ENCODE measurements at regions not wholly inside any gene's neighbourhood (a gene's known extent, or its start where the extent isn't known, plus 50 kb on each side); places are given as distances from the start of the nearest gene placed in this dataset.
A peak's percentile ranks its signal among the peaks of the same experiment; 100 is the strongest.

DNA sequence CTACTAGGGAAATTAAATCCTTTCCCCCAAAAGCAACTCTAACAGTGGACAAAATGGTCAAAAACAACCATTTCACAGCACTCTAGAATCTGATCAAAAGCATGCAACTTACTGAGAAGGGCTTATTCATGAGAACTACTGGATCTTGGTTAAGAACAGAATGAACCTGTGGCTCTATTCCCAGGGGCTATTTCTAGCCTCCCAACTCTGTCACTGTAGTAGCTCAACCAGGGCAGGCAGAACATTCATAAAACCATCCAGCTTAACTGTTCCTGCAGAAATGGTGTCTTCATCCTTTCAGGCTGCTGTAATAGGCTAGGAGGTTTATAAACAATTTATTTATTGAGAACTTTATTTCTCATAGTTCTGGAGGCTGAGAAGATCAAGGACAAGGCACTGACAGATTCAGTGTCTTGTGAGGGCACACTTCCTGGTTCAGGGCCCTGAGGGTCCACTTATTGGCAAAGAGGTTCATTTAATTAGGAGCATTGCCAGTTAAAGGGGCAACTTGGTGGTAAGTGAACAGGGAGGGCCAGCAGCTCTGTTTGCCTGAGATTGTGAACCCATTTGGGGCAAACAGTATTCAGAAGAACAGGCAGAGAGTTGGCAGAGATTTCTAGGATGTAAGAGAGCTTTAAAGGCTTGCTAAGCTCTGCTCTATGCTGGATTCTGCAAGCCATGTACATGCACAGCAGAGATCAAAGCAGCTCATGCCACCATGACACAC is 238.5 kb upstream of the FBXL7 start:
- no peak for DNase-seq

DNA sequence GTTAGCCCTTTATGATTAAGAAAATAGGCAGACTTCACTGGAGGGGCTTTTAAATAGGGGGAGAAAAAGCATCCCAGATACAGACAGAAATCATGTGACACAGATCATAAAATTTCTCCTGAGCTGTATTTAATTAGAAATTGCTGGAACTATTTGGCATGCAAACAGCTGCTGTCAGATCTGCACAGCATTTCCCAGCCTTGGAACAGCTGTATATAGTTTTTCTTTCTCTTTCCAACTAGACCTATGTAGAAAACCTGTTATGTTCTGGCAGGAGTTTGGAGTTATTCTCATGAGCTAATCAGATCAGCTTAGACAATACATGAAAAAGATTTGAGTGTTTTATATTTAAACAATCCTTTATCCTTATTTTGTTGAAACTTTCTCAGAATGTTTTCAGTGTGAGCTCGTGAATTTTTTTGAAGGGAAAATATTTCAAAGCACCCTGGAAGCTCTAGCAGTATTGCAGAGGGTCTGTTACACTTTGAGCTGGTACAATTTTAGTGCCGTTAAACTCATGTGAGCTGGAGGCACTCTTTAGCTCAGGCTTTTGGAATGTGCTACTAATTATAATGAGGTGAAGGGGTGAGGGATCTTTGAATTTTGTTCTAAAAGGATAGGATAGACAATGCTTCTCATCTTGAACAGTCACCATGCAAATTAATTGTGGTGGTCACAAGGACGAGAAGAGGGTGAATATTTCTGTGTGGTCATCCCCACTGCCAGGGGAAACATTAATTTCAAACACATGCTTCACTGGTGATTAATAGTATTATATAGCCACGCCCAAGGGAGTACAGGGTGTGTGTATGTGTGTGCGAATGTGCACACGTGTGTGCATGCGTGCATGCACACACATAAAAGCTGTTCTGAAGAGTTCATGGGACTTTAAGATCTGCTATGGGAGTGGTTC is 239.4 kb upstream of the FBXL7 start:
- DNase-seq: peak; percentile 45

DNA sequence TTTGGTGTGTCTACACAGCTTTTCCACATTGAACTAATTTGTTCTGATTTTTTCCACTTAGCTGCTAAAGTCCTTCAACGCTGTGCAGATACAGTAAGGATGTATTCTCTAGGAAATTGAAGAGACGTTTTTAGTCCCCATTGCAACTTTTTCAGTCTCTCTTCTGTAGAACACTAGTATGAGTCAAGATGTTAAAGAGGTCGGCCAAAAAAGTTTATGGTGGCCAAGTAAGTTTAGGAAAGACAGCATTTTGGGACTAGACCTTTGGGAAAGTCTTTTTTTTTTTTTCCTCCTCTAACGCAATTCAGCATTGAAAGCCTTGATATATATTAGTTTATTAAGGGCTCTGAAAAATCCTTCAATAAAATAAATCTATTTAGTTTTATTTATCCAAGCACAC is 243.5 kb upstream of the FBXL7 start:
- no peak for DNase-seq

DNA sequence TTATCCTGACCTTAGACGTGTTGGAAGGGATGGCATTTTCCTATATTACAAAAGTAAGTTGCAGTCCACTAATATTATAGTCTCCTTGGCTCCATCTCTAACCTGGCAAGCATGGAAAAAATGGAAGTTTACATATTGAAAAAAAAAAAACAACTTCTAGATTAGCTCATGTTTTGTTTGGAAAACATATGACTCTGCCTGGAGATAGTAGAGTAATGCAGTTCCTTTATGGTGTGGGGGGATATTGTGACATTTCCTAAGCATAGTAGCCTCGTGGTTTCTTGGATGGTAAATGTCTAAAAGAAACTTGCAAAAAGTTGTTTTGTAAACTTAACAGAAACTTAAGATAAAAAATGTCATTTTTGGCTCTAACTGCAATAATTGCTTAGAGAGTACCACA is 244.4 kb upstream of the FBXL7 start:
- DNase-seq: no peak

DNA sequence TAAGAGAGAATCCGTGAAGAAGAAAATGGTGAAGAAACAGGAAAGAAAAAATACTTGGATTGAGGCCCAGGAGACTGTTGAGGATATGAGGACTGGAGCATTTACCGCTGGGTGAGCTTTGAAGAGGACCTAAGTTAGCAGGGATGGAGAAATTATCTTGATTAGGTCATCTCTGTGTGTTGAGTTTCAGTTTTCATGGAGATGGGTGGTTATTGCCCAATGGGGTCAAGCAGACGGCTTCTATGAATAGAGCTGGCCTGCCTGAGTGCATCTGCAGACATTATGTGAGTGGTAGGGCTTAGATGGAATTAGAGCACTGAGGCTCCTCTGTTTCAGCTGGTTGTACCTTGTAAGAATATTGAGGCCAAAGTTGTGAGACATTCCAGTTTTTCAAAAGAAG is 245.4 kb upstream of the FBXL7 start:
- DNase-seq: no peak

DNA sequence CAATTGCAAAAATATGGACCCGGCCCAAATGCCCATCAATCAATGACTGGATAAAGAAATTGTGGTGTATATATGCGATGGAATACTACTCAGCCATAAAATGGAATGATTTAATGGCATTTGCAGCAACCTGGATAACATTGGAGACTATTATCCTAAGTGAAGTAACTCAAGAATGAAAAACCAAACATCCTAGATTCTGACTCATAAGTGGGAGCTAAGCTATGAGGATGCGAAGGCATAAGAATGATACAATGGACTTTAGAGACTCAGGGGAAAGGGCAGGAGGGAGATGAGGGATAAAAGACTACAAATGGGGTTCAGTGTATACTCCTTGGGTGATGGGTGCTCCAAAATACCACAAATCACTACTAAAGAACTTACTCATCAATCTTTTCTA is 247.6 kb upstream of the FBXL7 start:
- DNase-seq: peak; percentile 56

DNA sequence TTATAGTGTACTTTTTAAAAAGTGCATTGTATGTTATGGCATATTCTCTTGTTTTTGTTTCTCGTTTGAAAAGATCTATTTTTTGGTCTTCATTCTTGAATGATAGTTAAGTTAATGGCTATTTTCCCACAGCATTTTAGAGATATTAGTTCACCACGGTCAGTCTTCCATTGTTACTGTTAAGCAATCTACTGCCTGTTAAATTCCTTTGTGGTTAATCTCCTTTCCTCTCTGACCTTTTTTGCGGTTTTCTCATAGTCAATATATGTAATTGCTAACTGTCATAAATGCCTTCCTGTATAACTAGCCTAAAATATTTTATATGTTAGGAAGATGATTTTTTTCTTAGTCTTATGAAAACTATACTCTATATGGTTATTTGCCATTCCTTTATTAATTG is 250.8 kb upstream of the FBXL7 start:
- peak; percentile 92 for DNase-seq

DNA sequence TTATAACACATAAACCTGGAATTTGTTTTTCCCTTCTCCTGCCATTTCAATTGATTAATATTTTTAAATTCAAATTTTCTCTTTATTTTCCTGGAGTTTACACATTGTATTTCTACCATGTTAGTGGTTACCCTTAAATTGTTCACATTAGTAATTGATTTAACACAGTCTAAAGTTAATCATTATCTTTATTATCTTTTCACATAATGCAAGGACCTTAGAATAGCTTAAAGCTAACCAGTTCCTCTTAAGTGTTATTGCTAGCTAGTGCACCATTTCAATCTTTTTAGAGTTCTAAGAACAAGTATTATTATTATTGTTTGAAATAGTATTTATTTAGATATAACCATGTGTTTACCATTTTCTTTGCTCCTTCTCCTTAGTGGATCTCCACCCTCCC is 251.2 kb upstream of the FBXL7 start:
- DNase-seq: no peak

DNA sequence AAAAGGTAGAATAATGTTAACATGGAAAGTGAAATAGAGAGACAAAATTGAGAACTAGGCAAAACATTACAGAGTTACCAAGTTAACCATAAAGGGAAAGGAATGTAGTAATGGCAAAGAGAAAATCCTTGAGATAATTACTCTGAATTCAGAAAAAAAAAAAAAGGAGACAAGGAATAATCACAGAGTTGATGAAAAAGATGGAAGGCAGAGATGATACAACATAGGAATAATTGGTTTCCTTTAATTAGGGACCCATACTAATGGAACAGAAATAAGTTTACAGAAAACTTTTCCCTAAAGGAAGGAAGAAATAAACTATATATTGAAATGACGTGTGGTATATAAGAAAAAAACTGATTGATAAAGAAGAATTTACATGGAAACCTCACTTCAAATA is 254.1 kb upstream of the FBXL7 start:
- no peak for DNase-seq

DNA sequence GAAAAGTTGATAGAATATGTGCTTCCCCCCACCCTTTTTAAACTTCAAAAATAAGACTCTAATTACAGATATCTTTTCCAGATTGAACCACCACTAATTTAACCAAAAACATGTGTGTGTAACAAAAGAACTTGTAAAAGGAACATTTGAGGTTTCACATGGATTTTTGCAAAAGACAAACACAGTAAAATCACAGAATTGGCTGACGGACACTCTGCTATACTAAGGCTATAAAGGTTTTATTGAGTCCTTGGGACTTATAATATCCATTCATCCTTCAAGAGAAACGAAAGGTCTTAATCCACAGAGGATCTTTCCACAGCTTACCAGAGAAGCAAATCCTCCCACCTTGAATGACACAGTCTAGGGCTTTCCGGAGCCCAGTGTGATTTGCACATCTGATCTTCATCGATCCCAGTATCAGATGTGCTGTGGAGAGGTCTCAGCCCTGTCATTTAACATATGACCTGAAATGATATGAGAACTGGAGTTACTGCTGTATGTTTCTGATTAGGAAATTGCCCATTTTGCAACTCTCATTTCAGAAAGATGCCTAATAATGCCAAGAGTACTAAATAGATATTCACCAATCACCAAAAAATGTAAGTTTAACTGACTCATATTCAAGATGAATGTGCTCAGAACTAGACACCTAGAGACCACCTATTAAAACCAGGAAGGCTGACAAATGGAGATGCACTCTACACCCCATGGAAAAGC is 256.5 kb upstream of the FBXL7 start:
- DNase-seq: no peak

DNA sequence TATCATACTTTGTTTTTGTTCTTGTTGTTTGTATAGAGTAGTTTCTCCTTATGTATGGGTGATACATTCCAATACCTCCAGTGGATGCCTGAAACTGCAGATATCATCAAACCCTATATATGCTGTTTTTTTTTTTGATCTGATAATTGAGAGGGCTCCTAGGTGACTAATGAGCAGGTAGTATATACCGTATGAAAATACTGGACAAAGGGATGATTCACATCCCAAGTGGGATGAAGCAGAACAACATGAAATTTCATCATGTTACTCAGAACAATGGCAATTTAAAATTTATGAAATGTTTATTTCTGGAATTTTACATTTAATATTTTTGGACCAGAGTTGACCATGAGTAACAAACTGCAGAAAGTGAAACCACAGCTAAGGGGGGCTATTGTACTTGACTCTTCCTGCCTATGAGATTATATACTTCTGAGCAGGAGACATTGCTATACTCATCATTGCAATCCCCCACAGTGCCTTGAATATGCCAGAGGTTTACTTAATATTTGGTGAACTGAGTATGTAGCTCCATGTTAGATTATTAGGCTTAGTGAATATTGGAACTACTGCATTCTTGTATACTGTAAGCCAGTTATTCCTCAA is 258.7 kb upstream of the FBXL7 start:
- DNase-seq: peak; percentile 36

DNA sequence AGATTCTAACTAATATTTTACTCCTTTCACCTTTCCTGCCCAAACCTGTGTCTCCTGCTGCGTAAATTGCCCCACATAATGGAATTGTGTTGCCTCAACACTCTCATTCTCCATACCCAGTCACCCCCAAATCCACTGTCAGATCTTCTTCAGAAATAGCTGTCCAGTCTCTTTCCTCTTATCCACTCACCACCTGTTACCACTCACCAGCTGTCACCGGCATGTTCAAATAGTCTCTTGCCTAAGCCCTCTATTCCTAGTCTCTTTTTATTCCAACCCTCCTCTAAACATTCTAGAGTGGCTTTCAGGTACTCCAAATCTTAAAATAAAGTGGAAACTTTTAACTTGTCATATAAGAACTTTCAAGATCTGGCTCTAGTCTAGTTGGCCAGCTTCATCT is 262.0 kb upstream of the FBXL7 start:
- DNase-seq: no peak

DNA sequence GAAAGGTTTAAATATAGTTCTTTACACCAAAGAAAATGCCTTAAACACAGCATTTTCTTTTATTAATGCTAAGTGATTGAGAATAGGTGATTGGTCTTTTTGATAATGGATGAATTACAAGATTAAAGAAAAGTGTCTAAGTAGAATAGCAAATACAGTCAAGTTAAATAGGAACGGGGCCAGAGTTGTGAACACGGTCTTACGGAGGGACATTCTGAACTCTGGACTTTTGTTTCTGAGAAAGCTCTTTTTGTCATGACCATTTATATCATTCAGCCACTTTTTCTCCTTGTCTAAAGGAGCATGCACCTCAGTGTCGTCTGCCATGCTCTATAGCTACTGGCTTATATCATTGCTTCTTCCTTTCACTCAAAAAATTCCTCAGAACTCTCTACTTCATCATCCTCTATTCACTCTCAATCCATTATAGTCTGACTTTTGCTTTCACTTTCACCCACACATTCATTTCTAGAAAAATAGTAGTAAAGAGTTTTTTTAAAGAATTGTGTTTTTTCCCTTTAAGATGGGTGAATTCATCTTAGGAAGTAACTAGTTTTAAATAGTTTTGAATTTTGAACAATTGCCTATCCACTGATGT is 263.0 kb upstream of the FBXL7 start:
- DNase-seq: no peak

DNA sequence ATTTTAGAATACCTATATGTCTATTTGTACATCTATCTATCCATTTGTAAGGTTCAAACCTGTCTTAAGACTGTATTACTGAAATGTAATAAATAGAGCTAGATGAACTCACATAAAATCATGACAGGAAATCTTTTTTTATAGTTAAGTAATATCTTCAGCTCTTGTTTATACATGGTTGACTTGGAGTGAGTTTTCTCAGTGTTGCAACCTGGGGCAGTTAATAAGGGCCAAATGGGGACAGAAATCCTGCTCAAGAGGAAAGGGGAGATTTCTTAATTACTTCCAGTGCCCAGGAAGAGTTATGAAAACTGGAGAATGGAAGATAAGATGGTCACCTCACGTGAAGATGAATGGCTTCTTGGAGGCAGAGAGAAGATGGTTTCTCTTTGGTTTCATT is 265.1 kb upstream of the FBXL7 start:
- no peak for DNase-seq

DNA sequence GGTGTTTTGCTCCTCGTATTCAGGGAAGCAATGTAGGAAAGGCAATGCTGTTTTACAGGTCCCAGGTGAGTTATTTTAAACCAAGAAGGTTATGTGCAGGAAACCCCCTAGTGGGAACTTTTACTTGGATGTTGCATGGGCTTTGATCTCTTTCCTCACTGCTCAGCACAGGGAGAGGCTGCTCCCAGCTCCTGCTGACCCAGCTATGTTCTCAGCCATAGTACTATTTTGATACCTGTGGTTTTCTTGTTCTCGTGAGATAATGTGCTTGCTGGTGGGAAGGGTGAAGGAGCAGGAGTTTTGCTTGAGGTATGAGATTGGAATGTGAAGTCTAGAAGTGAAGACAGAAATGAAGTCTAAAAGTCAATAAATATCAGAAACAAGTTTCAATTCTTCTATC is 265.6 kb upstream of the FBXL7 start:
- peak; percentile 21 for DNase-seq

DNA sequence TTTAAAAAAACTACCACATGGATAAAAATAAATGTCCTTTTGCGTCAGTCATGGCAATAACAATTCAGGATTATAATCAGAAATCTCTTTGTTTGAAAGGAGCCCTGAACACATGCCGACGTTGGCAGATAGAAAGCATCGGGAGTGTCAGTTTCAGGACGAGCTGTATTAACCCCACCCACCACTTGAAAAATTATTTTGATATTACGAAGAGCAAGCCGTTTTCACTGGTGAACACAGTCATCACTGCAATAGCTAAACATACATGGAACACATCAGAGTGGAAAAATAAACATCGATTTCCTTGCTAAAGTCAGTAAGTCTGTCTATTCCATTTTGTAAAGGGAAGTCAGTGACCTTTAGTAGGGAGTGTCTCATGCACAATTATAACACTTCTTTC is 266.4 kb upstream of the FBXL7 start:
- no peak for DNase-seq

DNA sequence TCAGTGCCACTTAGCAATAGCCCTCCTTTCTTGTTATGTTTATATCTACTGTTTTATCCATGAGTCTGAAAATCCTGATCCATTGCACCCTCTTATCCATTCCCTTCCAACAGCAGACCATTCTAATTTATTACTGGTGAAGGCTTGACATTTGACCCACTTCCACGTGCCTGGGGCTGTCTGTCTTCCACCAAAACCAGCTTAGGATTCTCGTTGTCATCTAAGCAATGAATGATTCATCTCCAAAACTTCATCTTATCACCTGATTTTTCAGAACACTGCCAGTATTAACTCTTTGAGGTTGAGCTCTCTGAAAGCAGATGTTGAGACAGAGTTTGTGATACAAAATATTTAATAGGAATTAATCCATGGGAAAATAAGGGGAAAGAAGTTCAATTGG is 277.8 kb upstream of the FBXL7 start:
- DNase-seq: no peak

DNA sequence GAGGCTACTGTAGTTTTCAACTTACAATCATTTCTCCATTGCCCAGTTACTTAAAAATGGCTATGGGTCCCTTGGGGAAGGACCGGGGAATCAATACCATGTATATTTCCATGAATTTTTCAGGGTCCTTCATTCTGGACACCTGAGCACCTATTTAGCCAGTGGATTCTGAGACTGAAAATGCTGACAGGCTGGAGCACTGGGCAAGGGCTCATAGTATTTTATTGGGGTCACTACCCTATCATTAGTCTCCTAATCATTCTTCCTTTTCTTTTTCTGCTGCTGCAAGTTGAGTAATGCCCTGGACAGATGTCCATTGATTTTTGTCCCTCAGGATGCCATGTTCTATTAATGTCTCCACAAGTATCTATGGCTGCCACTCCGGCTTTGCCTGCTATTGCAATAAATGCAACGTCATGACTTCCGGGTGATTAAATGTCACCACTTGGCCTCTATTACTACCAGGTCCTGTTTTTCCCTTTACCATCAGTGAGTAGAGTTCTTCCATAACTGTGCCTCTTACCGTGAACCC is 279.3 kb upstream of the FBXL7 start:
- DNase-seq: no peak

DNA sequence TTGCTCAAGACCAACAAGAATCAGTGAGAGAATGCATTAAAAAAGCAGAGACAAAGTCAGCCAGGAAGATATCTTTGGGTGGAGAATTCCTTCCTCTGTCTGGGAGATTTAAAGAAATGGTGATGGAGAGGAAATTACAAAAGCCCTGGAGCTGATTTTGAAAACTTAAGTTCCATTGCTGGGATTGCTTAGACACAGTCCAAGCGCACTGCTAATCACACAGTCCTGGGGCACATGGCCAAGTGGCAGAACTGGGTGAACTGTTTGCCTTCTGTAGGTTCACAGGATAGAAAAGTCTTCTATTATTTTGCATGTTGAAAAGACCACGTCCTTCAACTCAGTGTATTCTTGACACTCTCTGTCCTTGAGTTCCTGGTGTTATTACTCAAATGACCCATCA is 284.9 kb upstream of the FBXL7 start:
- no peak for DNase-seq

DNA sequence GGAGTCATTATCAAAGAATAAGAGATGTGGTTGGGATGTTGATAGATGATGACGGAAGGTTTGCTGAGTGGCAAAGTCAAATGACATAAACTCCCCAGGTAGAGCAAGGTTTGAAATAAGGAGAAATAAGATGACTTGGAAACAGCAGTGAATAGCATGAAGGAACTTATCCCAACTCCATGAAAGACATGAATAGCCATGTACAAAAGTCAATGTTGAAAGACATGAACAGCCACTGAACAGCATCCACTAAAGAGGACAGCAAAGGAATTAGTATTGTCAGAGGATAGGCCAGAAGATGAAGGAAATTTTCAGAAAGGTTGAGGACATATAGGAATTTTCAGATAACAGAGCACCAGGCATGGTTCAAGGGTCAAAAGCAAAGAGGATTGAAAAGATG is 286.0 kb upstream of the FBXL7 start:
- no peak for DNase-seq

DNA sequence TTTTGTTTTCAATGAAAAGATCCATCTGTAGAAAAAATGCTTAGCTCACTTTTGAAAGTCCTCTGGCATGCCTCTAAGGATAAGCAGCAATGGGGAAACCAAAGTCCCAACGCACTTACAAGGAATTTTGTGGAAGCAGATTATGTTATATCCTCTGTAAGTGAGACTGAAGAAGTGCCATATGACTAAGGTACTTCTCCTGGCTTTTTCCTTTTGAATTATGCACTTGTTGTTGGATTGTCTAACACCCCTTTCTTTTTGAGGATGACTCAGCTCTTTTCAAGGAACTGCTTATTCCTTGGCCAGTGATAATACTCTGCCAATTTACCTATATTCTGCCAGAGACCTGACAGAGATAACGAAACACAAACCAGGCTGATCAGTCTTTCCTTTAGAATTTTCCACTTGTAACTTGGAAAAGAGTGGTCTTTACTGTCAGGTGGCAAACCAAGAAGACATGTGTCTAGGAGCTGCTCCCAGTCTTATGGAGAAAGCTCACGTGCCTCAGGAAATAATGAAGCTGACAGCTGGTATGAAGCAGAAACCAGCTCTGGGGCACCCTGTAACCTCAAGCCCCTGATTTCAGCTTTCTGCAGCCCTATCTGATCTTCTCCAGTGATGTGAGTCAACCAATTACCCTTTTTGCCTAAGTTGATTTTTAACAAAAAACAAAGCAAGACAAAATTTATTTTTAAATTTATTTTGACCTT is 290.8 kb upstream of the FBXL7 start:
- DNase-seq: no peak

DNA sequence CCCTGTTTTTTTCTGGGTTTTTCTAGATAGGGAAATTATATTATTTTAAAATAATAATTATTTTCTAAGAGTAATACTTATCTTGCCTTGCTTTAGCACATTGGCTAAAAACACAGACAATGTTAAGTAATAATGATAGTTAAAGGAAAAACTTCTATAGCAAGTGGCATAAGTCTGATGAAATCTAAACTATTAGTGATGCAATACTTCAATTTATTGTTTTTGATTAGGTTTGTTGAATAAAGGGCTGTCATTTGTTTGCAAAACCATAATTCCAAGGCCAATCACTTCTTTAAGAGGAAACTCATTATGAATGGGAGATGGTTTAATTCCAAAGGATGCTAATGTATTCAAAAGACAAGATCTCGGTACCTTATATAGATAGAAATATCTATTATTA is 293.8 kb upstream of the FBXL7 start:
- DNase-seq: no peak

Measured in fibroblast of skin of back (primary cell).